CD14-positive monocyte (primary cell): ENCODE measurements at regions not wholly inside any gene's neighbourhood (a gene's known extent, or its start where the extent isn't known, plus 50 kb on each side); places are given as distances from the start of the nearest gene placed in this dataset.

Experiments
- DNase-seq, 3 donors: peaks; one replicate each; pipeline ENCODE4 v3.0.0-alpha.2; 2011 to 2022
- H2AFZ ChIP-seq: 2 replicates; pipeline ENCODE4 v1.6.0; 2012; ENCODE audit warnings: mild to moderate bottlenecking, low read depth, low read length, inconsistent platforms; ENCODE audit not compliant: insufficient read depth, poor library complexity, severe bottlenecking
- H3K27ac ChIP-seq, 2 donors: 1 replicate in 1 of 2; 2 replicates in 1 of 2; pipeline ENCODE4 v1.5.1; 2012 to 2013; ENCODE audit warnings: low read length in 2 of 2, control low read depth in 1 of 2, inconsistent platforms in 1 of 2, low read depth in 1 of 2, mild to moderate bottlenecking in 1 of 2
- H3K27me3 ChIP-seq, 2 donors: one replicate each; pipeline versions ENCODE4 v1.6.0 to v1.6.1; 2011 to 2013; ENCODE audit warnings: low read length in 2 of 2; ENCODE audit not compliant: control insufficient read depth in 2 of 2, insufficient read depth in 2 of 2
- H3K36me3 ChIP-seq, 2 donors: replicated peaks in 1 of 2; 1 replicate in 1 of 2; 2 replicates in 1 of 2; pipeline versions ENCODE4 v1.5.1 to v1.6.1; 2012 to 2013; ENCODE audit warnings: low read length in 2 of 2, control low read depth in 1 of 2, inconsistent platforms in 1 of 2, mild to moderate bottlenecking in 1 of 2; ENCODE audit not compliant: insufficient read depth in 2 of 2, control insufficient read depth in 1 of 2
- H3K4me1 ChIP-seq, 2 donors: 1 replicate in 1 of 2; 2 replicates in 1 of 2; pipeline versions ENCODE4 v1.5.1 to v1.6.1; 2012 to 2013; ENCODE audit warnings: low read length in 2 of 2, control low read depth in 1 of 2, inconsistent platforms in 1 of 2, mild to moderate bottlenecking in 1 of 2, moderate library complexity in 1 of 2; ENCODE audit not compliant: insufficient read depth in 2 of 2, control insufficient read depth in 1 of 2
- H3K4me2 ChIP-seq: replicated peaks from 2 replicates; pipeline ENCODE3; 2012; ENCODE audit warnings: low read length, moderate library complexity, mild to moderate bottlenecking; ENCODE audit not compliant: poor library complexity, severe bottlenecking; ENCODE audit errors: extremely low read depth
- H3K4me3 ChIP-seq, 3 experiments: fragments of 200-600 bp in 1 of 3; sonication (generic) in 1 of 3; replicated peaks in 1 of 3; 1 replicate in 2 of 3; 2 replicates in 1 of 3; pipeline ENCODE4 v1.5.1; 2011 to 2013; ENCODE audit warnings: low read length in 3 of 3, mild to moderate bottlenecking in 3 of 3, control low read depth in 2 of 3, low read depth in 2 of 3, inconsistent platforms in 1 of 3, moderate library complexity in 1 of 3
- H3K79me2 ChIP-seq: 2 replicates; pipeline ENCODE4 v1.6.0; 2012; ENCODE audit warnings: mild to moderate bottlenecking, control low read depth, inconsistent platforms, low read length, moderate library complexity; ENCODE audit not compliant: insufficient read depth
- H3K9ac ChIP-seq: 2 replicates; pipeline ENCODE4 v1.6.0; 2017; ENCODE audit warnings: low read length, mild to moderate bottlenecking; ENCODE audit not compliant: insufficient read depth, poor library complexity, severe bottlenecking
- H3K9me3 ChIP-seq, 2 donors: replicated peaks in 1 of 2; 1 replicate in 1 of 2; 2 replicates in 1 of 2; pipeline versions ENCODE4 v1.5.1 to v1.6.1; 2012 to 2013; ENCODE audit warnings: low read length in 2 of 2, control low read depth in 1 of 2; ENCODE audit not compliant: control insufficient read depth in 1 of 2, insufficient read depth in 1 of 2
- H4K20me1 ChIP-seq: 2 replicates; pipeline ENCODE4 v1.6.0; 2012; ENCODE audit warnings: mild to moderate bottlenecking, low read length, control low read depth, moderate library complexity; ENCODE audit not compliant: insufficient read depth
- H3K27ac Mint-ChIP-seq, 7 donors: one replicate each; pipeline ENCODE4 v1.8.0; 2020; ENCODE audit warnings: mild to moderate bottlenecking in 7 of 7, mixed read lengths in 7 of 7, moderate library complexity in 6 of 7, inconsistent platforms in 2 of 7
- H3K27me3 Mint-ChIP-seq, 3 donors: one replicate each; pipeline ENCODE4 v1.8.0; 2021 to 2022; ENCODE audit warnings: low read depth in 3 of 3, mild to moderate bottlenecking in 3 of 3, mixed read lengths in 3 of 3, moderate library complexity in 3 of 3, inconsistent platforms in 1 of 3
- H3K36me3 Mint-ChIP-seq, 2 donors: one replicate each; pipeline ENCODE4 v1.8.0; 2020; ENCODE audit warnings: mixed read lengths in 2 of 2, inconsistent platforms in 1 of 2, mild to moderate bottlenecking in 1 of 2
- H3K4me1 Mint-ChIP-seq: one replicate; pipeline ENCODE4 v1.8.0; 2020; ENCODE audit warnings: mild to moderate bottlenecking, mixed read lengths
- H3K4me3 Mint-ChIP-seq, 2 donors: one replicate each; pipeline ENCODE4 v1.8.0; 2020; ENCODE audit warnings: mild to moderate bottlenecking in 2 of 2, mixed read lengths in 2 of 2, moderate library complexity in 1 of 2
- H3K9me3 Mint-ChIP-seq, 7 donors: one replicate each; pipeline ENCODE4 v1.8.0; 2020 to 2022; ENCODE audit warnings: mixed read lengths in 7 of 7, mild to moderate bottlenecking in 6 of 7, moderate library complexity in 6 of 7, inconsistent platforms in 2 of 7
- CTCF ChIP-seq: fragments of 200-600 bp; IDR thresholded peaks from one replicate; pipeline ENCODE4 v1.8.0; 2022; ENCODE audit warnings: antibody characterized with exemption, mild to moderate bottlenecking
- WGBS: methylation state at CpG from one replicate; pipeline ENCODE4 v1.1.5; 2013; ENCODE audit warnings: missing lambda C conversion rate; ENCODE audit not compliant: insufficient coverage; 5-methylcytosine and 5-hydroxymethylcytosine counted together
- intact Hi-C, 2 donors: fragments of 100-400 bp; cut with micrococcal nuclease; formaldehyde crosslinking; loops; one replicate each; pipeline versions ENCODE4 v1.15.0 to v1.15.1; 2023

- Mint-ChIP-seq H3K4me1 (no peaks in the 10 kb centered on the region), H3K27ac (no peak overlapping the region), H3K36me3 (no peaks in the 10 kb centered on the region), H3K27me3 (peaks cover 0 to 2% (median 0%) of the 10 kb centered on the region in 3 donors), H3K9me3 (peaks cover 0 to 4% (median 0%) of the 10 kb centered on the region in 7 donors), H3K4me3 (no peak overlapping the region)
- no peak for DNase-seq
- no peak overlapping the region for H3K4me3 ChIP-seq
- no peak overlapping the region for H3K4me2 ChIP-seq
- no peaks in the 10 kb centered on the region for H3K79me2 ChIP-seq
- TF ChIP-seq CTCF = no peak
- no peaks in the 10 kb centered on the region for H3K9me3 ChIP-seq
- H2AFZ ChIP-seq = no peak overlapping the region
- no peaks in the 10 kb centered on the region for H3K36me3 ChIP-seq
- no peaks in the 10 kb centered on the region for H4K20me1 ChIP-seq
- H3K9ac ChIP-seq = no peak overlapping the region
- H3K27me3 ChIP-seq = no peaks in the 10 kb centered on the region
- no peak overlapping the region for H3K27ac ChIP-seq
- H3K4me1 ChIP-seq = no peaks in the 10 kb centered on the region
- intact Hi-C loops = no loop called here
- WGBS = no CpG with 5 or more reads among the region's 2 CpGs
These were observed 56.8 kb upstream of the EMCN start for GRCh38 chr4:100574607-100575006.

- Histone ChIP-seq H4K20me1 (no peaks in the 10 kb centered on the region), H3K36me3 (no peaks in the 10 kb centered on the region), H2AFZ (no peak overlapping the region), H3K27me3 (no peaks in the 10 kb centered on the region), H3K4me1 (no peaks in the 10 kb centered on the region), H3K9ac (no peak overlapping the region), H3K4me3 (no peak overlapping the region), H3K4me2 (no peak overlapping the region), H3K79me2 (no peaks in the 10 kb centered on the region), H3K27ac (no peak overlapping the region), H3K9me3 (no peaks in the 10 kb centered on the region)
- no peak overlapping the region for H3K4me3 Mint-ChIP-seq
- no peaks in the 10 kb centered on the region for H3K4me1 Mint-ChIP-seq
- no peak for DNase-seq
- 86% methylated on average over 1 of the region's 2 CpGs for WGBS
- H3K9me3 Mint-ChIP-seq = peaks cover 0 to 4% (median 2%) of the 10 kb centered on the region in 7 donors
- no peak overlapping the region for H3K27ac Mint-ChIP-seq
- H3K27me3 Mint-ChIP-seq = peaks cover 0 to 2% (median 0%) of the 10 kb centered on the region in 3 donors
- no peaks in the 10 kb centered on the region for H3K36me3 Mint-ChIP-seq
- TF ChIP-seq CTCF = no peak
- intact Hi-C loops = no loop called here
These were observed 51.4 kb upstream of the EMCN start for GRCh38 chr4:100569196-100569595.
